LoVo (cell line): ENCODE measurements at regions not wholly inside any gene's neighbourhood (a gene's known extent, or its start where the extent isn't known, plus 50 kb on each side); places are given as distances from the start of the nearest gene placed in this dataset.
A peak's percentile ranks its signal among the peaks of the same experiment; 100 is the strongest.
"Not testable (repeated sequence)": the region's sequence is repeated elsewhere in the genome, so short reads cannot be mapped to it uniquely, and the experiment has no call there.

Experiments
- DNase-seq: peaks from one replicate; pipeline ENCODE4 v3.0.0-alpha.2; 2016; ENCODE audit warnings: low spot score

DNA sequence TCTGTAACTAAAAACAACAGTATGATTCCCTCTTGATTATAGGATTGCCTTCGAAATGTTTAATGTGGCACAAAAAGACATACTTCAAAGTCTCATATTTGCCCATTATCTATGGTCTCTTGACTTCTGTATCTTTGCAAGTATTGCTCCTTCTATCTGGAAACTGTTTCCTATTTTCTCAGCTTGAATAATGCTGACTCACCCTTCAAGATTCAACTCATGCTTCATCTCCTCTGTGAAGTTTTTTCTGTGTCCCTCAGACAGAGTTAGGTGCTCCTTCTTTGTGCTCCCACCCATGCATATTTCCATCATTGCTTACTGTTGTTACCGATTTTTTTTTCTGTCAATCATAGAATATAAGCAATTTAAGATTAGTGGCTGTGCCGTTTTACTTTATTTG is 192.8 kb upstream of the ROBO1 start:
- DNase-seq: no peak

GRCh38 chr3:79957066-79957465 is 189.3 kb upstream of the ROBO1 start:
- no peak for DNase-seq

DNA sequence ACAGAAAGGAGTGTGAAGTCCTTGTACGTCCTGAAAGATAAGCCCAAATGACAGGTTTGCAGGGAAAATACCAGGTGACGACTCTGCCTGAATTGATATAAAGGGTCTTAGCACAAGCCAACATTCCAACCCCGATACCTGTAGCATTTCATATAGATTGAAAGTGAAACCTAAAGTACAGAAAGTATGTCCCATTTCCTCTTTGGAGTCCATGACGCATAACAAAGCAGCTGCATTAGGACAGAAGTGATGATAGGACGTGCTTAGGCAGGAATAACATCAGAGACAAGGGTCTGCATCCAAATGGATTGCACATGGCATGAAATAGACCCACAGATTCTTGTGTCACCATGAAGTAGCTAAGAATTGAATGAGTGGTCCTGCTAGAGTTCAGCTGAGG is 187.0 kb upstream of the ROBO1 start:
- DNase-seq: no peak

DNA sequence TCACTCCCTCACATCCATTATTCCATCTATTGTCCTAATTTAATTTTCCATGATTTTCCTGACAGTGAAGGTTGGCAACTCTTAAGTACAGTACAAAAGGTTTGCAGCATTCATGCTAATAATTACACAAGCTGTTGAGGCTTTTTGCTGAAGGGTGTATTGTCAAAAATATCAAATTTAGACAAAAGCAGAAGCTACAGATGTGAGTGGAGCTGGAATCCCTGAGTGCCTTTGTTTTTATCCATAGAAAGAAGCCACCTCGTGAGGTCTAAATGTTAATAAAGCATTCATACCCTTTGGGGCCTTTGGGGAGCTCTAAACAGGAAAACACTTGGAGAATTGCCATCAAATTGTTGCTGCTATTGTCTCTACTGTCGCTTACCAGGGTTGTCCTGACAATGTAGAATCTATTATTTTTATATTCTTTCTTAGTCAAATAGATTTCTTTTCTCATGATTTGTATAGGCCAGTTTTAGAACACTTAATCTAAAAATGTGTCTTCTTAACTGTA is 185.8 kb upstream of the ROBO1 start:
- no peak for DNase-seq

DNA sequence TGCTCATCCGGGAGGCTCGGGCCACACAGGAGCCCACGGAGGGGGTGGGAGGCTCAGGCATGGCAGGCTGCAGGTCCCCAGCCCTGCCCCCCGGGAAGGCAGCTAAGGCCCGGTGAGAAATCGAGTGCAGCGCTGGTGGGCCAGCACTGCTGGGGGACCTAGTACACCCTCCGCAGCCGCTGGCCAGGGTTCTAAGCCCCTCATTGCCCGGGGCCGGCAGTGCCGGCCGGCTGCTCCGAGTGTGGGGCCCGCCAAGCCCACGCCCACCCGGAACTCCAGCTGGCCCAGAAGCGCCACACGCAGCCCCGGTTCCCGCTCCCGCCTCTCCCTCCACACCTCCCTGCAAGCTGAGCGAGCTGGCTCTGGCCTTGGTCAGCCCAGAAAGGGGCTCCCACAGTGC is 183.6 kb upstream of the ROBO1 start:
- DNase-seq: not testable (repeated sequence)

DNA sequence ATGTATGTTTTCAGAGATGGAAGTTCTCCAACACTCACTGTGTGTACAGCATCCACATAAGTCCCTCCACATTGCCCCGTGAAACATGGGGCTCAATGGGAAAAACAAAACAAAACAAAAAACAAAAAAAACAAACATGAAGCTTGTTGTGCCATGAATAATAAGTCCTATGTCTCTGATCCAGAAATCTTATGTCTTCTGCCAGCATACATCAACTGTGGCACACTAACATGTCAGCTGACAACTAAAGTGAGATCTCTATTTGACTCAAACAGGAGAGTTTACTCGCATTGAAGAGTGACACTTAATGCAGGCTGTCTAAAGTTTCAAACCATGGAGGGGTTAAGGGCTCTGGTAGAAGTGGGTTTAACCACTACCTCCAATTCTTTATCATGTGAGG is 180.2 kb upstream of the ROBO1 start:
- no peak for DNase-seq

DNA sequence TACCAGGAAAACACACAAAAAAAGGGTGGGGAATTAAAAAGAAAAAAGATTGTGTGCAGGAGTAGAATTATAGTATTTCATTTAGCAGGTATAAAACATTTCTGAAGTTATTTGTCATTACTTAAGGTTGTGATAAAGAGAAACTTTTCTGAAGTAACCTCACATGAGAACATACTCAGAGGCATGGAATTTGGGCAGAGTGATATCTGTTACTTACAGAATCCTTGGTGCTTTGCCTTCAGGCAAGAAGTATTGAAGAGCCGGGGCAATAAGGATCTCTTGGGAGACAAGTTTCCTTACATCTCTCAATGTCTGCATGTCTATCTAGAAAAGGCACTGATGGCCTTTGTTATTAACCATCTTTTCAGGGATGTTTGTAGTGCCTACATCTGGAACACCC is 179.7 kb upstream of the ROBO1 start:
- no peak for DNase-seq

DNA sequence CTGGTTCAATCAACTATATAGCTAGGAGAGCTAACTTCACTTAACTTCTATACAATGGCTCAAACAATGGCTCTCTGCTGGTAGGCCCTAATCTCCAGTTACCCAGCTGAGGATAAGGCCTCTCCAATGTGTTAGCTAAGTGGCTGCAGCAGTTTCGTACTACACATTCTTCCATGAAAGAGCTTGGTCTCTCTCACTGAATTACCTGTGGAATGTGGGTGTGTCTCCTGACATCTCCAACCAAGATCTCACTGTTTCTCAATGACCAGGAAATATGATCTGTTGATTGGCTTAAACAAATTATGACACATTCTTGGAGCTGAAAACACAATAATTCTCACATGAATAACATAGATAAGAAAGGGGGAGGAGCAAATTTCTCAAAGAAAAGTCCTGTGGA is 169.8 kb upstream of the ROBO1 start:
- DNase-seq: peak; percentile 46

- no peak for DNase-seq
Observed at GRCh38 chr3:79930196-79930595, 162.4 kb upstream of the ROBO1 start.

- DNase-seq: no peak
Observed at GRCh38 chr3:79928687-79929408, 161.1 kb upstream of the ROBO1 start.

DNA sequence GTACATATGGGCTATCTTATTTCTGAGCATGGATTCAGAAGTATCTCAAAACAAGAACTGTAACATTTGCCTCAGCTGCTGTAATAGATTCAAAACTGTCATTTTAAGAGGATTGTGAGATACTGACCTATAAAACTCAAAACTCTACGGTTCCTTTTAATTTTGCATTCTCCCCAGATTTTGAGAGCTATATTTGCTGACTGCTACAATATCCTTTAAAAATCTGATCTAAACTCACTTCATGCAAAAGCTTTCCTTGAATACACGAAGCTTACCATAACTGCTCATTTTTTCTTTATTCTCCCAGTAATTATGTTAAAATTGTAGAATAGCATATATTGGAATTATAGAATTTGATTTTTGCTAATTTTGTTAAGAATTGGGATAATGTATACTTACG is 158.7 kb upstream of the ROBO1 start:
- no peak for DNase-seq

DNA sequence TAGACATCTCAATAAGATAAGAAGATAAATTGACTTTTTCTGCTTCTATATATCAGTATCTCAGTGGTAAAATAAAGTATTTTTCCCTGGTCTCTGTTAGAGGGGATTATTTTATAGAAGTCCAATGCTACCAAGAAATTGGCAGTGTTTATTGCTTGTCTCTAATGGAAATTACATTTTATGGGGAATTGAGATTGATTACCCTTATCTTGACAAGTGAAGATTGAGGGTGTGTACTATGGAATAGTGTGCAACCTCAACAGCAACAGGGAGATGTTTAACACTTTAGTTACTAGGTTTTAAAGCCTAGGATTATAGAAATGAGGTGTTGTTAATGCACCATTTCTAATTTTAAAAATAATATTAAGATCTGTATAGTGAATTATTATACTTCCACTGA is 154.8 kb upstream of the ROBO1 start:
- DNase-seq: no peak

DNA sequence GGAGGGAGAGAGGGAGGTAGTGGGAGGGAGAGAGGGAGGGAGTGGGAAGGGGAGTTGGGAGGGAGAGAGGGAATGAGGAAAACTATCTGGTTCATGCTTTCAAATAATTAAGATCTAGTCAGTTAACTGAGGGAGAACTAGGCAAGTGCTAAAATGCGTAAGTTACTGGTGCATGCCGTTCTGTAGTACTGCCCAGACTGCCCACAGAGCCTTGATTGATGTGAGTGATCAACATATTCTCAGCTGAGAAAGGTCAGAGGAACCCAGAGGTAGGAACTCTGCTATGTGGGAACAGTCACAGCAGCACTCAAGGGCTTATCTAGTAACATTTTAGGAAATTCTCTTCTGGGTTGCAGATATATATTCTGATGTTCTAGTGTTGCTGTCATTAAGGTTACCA is 149.8 kb upstream of the ROBO1 start:
- DNase-seq: no peak

DNA sequence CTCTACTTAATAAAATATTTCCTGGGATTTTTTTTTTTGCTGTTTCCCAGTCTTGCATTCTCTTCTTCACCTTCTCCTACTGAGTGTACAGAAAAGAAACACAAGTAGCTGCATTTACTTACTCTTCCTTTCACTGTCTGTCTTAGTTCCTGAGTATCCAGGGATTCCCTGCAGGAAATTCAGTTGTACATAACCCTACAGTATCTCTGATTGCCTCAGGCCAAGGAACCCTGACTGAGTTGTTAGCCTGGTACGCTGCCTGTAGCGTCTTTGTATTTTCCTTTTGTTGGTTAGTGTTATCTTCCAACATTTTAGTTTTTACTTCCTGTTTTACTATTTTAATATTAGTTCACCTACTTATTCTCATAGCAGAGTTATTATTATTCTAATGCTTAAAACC is 142.5 kb upstream of the ROBO1 start:
- no peak for DNase-seq

GRCh38 chr3:79906106-79906505 is 138.3 kb upstream of the ROBO1 start:
- no peak for DNase-seq

GRCh38 chr3:79902151-79902550 is 134.4 kb upstream of the ROBO1 start:
- no peak for DNase-seq

GRCh38 chr3:79898907-79899306 is 131.1 kb upstream of the ROBO1 start:
- DNase-seq: no peak

- DNase-seq: no peak
Observed at GRCh38 chr3:79896086-79896485, 128.3 kb upstream of the ROBO1 start.

DNA sequence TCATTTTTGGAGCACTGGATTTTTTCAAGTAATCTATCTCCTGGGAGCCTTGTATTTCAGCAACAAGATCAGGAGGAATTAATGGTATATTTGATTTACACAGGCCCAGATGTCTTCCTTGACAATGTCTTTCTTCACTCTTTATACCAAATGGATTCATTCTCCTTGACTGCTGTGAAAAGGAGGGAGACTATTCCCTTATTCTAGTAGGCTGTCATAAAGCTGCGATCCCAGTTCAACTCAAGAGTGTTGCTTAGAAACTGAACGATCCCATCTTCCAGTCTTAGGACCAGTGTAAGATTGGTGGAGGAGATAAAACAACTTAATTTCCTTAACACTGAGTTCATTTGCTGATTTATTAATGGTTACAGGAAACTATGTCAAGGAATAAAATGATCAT is 119.4 kb upstream of the ROBO1 start:
- no peak for DNase-seq

GRCh38 chr3:79886204-79886603 is 118.4 kb upstream of the ROBO1 start:
- DNase-seq: no peak

- DNase-seq: no peak
Observed at GRCh38 chr3:79885407-79885806, 117.6 kb upstream of the ROBO1 start.

DNA sequence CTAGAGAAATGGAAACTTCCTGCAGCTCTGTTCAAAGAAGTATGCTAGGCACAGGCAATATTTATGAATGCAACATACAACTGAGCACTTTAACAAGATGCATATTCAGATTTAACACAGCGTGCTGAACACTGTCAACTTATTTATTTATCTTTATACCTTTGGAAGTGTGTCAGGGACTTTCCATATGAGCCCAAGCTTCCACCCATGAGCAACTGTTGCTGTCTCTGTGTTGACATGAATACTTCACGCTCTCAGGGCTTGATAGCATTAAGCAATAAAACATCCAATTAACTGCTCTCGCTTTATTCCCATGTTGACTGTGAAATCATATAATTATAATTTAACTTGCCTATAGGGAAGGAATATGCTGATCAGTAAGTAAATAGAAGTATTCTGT is 116.6 kb upstream of the ROBO1 start:
- no peak for DNase-seq

GRCh38 chr3:79881431-79881830 is 113.6 kb upstream of the ROBO1 start:
- DNase-seq: no peak

GRCh38 chr3:79878708-79879107 is 110.9 kb upstream of the ROBO1 start:
- DNase-seq: no peak
